SK-N-SH treated with all-trans-retinoic acid at 6 μM for 48 hours (cell line): ENCODE measurements at regions not wholly inside any gene's neighbourhood (a gene's known extent, or its start where the extent isn't known, plus 50 kb on each side); places are given as distances from the start of the nearest gene placed in this dataset.

Experiments
- TCF4 ChIP-seq: fragments of 250-450 bp; sonication (Bioruptor Pico); IDR thresholded peaks from 2 replicates; pipeline ENCODE4 v1.8.0; 2021; ENCODE audit warnings: mild to moderate bottlenecking, moderate library complexity, borderline replicate concordance
- ZFP3 ChIP-seq: fragments of 250-450 bp; sonication (Bioruptor Pico); IDR thresholded peaks from 2 replicates; pipeline ENCODE4 v1.5.0; 2020; ENCODE audit warnings: mild to moderate bottlenecking, moderate library complexity
- TF ChIP-seq, protein P1 (sequence below): fragments of 250-450 bp; sonication (Bioruptor Pico); IDR thresholded peaks from 2 replicates; pipeline ENCODE4 v1.5.1; 2021; ENCODE audit warnings: mild to moderate bottlenecking, moderate library complexity
- TF ChIP-seq, protein P2 (sequence below): fragments of 250-450 bp; sonication (Bioruptor Pico); IDR thresholded peaks from 2 replicates; pipeline ENCODE4 v1.8.0; 2020; ENCODE audit warnings: mild to moderate bottlenecking, moderate library complexity, borderline replicate concordance
- TF ChIP-seq, protein P3 (sequence below): fragments of 250-450 bp; sonication (Bioruptor Pico); IDR thresholded peaks from 2 replicates; pipeline ENCODE4 v1.5.1; 2020; ENCODE audit warnings: low read depth, mild to moderate bottlenecking, moderate library complexity

DNA sequence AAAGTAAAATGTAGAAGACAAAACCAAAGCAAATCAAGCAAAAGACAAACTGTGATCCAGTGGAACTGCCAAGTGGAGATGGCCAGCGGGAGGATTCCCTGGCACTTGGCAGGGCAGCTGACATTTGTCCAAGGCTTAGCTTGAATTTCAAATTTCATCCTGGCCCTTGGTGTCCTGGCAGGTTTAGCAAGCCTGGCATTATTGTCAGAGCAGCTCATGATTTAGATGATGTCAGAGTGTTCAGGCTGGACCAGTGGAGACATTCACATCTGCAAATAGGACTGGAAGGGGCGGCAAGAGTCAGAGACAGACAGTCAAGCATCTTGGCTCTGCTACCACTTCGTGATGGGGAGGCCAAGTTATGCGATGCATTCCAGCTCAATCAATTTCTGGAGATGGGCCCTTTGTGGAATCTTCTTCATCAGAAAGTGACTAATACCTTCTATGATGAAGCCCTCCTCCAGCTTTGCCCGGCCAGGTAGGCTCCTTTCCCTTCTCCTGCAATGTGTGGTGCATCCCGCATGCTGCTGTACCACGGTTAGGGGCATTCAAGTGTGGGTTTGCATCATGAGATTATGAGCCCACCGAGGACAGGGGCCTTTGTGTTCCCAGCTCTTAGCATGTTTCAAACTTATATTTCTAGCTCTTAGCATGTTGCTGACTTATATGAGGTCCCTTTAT, 199.7 kb downstream of the ANKRD30B start:
- TF ChIP-seq, protein P1, sequence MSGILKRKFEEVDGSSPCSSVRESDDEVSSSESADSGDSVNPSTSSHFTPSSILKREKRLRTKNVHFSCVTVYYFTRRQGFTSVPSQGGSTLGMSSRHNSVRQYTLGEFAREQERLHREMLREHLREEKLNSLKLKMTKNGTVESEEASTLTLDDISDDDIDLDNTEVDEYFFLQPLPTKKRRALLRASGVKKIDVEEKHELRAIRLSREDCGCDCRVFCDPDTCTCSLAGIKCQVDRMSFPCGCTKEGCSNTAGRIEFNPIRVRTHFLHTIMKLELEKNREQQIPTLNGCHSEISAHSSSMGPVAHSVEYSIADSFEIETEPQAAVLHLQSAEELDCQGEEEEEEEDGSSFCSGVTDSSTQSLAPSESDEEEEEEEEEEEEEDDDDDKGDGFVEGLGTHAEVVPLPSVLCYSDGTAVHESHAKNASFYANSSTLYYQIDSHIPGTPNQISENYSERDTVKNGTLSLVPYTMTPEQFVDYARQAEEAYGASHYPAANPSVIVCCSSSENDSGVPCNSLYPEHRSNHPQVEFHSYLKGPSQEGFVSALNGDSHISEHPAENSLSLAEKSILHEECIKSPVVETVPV (CRISPR knock-in tag) = no peak
- TF ChIP-seq ZFP3 (CRISPR knock-in tag) (no peak), TCF4 (CRISPR knock-in tag) (no peak)
- TF ChIP-seq, protein P2, sequence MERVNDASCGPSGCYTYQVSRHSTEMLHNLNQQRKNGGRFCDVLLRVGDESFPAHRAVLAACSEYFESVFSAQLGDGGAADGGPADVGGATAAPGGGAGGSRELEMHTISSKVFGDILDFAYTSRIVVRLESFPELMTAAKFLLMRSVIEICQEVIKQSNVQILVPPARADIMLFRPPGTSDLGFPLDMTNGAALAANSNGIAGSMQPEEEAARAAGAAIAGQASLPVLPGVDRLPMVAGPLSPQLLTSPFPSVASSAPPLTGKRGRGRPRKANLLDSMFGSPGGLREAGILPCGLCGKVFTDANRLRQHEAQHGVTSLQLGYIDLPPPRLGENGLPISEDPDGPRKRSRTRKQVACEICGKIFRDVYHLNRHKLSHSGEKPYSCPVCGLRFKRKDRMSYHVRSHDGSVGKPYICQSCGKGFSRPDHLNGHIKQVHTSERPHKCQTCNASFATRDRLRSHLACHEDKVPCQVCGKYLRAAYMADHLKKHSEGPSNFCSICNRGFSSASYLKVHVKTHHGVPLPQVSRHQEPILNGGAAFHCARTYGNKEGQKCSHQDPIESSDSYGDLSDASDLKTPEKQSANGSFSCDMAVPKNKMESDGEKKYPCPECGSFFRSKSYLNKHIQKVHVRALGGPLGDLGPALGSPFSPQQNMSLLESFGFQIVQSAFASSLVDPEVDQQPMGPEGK (CRISPR knock-in tag) = no peak
- TF ChIP-seq, protein P3, sequence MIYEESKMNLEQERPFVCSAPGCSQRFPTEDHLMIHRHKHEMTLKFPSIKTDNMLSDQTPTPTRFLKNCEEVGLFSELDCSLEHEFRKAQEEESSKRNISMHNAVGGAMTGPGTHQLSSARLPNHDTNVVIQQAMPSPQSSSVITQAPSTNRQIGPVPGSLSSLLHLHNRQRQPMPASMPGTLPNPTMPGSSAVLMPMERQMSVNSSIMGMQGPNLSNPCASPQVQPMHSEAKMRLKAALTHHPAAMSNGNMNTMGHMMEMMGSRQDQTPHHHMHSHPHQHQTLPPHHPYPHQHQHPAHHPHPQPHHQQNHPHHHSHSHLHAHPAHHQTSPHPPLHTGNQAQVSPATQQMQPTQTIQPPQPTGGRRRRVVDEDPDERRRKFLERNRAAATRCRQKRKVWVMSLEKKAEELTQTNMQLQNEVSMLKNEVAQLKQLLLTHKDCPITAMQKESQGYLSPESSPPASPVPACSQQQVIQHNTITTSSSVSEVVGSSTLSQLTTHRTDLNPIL (CRISPR knock-in tag) = no peak
